CD4-positive, alpha-beta T cell treated with Interleukin-12 subunit alpha and Interleukin-12 subunit beta, for 1 hour (primary cell): ENCODE measurements at regions not wholly inside any gene's neighbourhood (a gene's known extent, or its start where the extent isn't known, plus 50 kb on each side); places are given as distances from the start of the nearest gene placed in this dataset.
"Not testable (repeated sequence)": the region's sequence is repeated elsewhere in the genome, so short reads cannot be mapped to it uniquely, and the experiment has no call there.

ENCODE experiments used
- DNase-seq: peaks from one replicate; pipeline ENCODE4 v3.0.0-alpha.2; 2020

DNA sequence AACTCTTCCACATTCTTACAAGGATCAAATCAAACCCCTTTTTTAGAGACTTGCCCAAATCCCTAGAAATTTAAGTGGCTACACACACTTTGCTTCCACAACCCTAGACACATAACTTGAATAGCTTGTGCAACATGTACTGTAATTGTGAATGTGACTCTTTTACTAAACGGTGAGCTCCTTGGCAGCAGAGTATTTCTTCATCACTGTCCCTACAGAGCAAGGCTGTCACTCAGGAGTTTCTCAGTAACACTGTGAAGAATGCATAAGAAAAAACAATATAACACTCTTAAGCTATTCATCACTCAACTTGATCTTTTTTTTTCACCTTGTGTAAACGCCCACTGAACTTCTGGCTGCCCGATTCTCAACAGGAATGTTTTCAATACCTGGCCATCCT lies 53.8 kb upstream of the ADAMTS18 start:
- no peak for DNase-seq

GRCh38 chr16:77491091-77491490 lies 56.3 kb upstream of the ADAMTS18 start:
- DNase-seq = no peak

GRCh38 chr16:77496934-77497333 lies 62.1 kb upstream of the ADAMTS18 start:
- DNase-seq = no peak

GRCh38 chr16:77499373-77500285 lies 64.8 kb upstream of the ADAMTS18 start:
- no peak for DNase-seq

- no peak for DNase-seq
These were observed 65.4 kb upstream of the ADAMTS18 start for GRCh38 chr16:77500286-77500598.

DNA sequence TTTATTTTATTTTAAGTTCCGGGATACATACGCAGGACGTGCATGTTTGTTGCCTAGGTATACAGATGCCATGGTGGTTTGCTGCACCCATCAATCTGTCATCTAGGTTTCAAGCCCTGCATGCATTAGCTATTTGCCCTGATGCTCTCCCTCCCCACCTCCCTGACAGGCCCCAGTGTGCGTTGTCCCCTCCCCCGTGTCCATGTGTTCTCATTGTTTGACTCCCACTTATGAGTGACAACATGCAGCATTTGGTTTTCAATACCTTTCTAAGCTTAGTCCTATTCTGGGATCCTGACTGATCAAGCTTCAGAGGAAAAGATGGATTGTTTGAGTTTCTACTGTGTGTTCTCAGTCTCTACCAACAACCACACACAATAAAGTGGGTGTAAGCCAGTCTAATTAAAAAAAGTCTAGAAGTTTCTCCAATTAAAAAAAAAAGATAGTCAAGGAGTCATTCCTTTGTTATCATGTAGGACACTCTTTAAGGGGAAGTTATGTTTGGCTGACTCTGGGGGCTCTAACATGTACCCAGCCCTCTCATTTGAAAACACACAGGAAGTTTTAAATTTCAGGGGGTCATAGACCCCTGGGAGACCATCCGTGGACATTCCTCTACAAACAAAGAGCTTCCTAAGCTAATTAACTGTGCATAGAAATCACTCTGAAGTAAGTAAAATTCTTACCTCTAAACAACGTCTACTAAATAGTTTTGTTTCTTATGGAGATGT lies 66.3 kb upstream of the ADAMTS18 start:
- no peak for DNase-seq

DNA sequence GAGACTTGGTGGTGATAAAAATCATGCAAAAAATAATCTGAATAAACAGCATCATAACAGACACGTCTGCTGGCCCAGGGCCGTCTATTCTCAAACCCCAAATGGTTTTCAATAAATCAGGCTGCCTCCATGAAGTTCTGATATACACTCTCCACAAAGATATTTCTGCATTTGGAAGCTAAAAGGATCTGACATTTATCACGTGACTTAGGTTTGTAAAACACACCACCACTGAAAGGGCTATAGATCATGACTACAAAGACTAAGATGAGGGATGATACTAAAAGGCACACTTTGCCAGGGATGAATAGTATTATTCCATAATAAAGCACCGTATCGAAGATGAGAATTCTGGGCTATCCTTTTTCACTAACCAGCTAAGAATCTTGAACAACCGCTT lies 67.6 kb upstream of the ADAMTS18 start:
- DNase-seq = no peak

DNA sequence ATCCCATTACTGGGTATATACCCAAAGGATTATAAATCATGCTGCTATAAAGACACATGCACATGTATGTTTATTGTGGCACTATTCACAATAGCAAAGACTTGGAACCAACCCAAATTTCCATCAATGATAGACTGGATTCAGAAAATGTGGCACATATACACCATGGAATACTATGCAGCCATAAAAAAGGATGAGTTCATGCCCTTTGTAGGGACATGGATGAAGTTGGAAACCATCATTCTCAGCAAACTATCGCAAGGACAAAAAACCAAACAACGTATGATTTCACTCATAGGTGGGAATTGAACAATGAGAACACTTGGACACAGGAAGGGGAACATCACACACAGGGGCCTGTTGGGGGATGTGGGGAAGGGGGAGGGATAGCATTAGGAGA lies 71.7 kb upstream of the ADAMTS18 start:
- DNase-seq = not testable (repeated sequence)

DNA sequence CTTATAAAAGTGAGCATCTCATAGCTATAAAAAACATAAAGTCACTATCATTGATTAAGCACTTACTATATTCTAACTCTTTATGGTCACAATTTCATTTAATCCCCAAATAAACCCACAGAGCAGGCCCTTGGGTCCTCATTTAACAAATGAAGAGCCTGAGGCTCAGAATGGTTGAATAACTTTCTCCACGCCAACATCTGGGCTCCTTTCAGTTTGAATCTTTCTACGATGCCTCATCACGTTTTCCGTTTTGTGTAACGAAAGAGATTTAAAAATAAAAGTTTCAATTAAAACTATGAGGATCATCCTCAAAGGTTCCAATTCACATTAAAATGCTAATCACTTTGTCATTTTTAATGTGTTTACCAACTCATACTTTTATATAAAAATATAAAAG lies 74.2 kb upstream of the ADAMTS18 start:
- no peak for DNase-seq

GRCh38 chr16:77509796-77510195 lies 75.0 kb upstream of the ADAMTS18 start:
- no peak for DNase-seq

GRCh38 chr16:77511053-77511452 lies 76.2 kb upstream of the ADAMTS18 start:
- DNase-seq = no peak

GRCh38 chr16:77514500-77515220 lies 79.8 kb upstream of the ADAMTS18 start:
- DNase-seq = no peak

- DNase-seq = not testable (repeated sequence)
These were observed 90.4 kb upstream of the ADAMTS18 start for GRCh38 chr16:77525226-77525625.

GRCh38 chr16:77531752-77532151 lies 96.9 kb upstream of the ADAMTS18 start:
- no peak for DNase-seq

GRCh38 chr16:77536809-77537208 lies 102.0 kb upstream of the ADAMTS18 start:
- DNase-seq = no peak

DNA sequence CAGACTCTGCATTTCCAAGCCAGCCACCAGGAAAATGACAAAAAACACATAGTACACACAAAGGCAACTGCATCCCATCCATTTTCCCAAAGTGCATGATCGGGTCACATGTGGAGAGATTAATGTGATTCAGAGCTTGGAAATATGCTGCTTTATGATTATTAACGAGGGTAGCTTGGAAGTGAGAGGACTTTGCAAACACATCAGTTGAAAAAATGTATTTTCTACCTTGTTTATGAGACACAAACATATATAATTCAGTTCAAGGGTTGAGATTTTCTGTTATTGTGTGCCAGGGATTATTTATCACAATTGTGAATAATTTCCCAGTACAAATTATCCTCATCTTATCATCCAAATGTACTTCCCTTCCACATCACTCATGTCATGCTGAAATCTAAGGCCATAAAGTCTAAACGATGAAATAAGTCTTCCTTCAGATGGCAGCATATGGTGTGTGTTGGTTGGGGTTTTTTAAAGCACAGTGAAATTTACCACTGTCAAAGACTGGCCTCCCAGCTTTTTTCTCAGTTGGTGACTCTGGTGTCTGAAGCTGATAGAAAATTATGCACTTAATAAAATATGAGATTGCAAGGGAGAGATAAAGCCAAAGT lies 104.7 kb upstream of the ADAMTS18 start:
- no peak for DNase-seq

- DNase-seq = no peak
These were observed 105.8 kb upstream of the ADAMTS18 start for GRCh38 chr16:77540646-77541045.

DNA sequence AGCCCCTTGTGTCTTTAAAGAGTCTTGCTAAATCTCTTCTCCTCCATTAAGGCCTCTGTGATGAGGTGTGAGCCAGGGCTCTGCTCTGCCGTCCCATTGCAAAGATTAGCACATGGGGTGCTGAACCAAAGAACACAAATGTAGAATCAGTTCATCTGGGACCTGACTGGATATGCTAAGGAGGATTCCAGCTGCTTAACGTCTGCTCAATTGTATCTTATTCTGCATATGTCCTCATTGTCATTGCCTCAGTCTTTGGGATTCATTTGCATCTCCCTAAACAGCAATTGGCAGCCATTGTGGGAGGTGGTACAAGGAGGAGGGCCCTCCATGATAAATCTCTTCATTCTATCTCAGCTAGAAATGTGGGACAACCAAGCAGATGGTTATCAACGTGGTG lies 106.3 kb upstream of the ADAMTS18 start:
- no peak for DNase-seq

DNA sequence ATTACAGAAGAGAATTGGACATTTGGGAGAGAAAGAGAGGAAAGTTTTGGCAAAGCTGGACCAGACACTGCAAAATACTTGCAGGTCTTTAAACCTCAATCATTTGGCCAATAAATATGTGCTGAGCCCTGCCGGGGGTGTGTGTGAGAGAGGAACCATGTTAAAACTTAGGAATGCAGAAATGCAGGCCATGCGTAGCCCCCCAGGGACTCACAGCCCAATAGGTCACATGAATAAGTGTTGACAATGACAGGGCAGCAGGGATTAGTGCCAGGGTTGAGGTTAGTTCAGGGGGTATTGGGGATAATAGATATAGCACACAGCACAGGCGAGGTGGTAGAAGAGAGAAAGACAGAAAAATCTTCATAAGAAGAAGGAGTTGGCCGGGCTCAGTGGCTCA lies 113.3 kb upstream of the ADAMTS18 start:
- no peak for DNase-seq

- DNase-seq = no peak
These were observed 113.9 kb upstream of the ADAMTS18 start for GRCh38 chr16:77548766-77549165.

DNA sequence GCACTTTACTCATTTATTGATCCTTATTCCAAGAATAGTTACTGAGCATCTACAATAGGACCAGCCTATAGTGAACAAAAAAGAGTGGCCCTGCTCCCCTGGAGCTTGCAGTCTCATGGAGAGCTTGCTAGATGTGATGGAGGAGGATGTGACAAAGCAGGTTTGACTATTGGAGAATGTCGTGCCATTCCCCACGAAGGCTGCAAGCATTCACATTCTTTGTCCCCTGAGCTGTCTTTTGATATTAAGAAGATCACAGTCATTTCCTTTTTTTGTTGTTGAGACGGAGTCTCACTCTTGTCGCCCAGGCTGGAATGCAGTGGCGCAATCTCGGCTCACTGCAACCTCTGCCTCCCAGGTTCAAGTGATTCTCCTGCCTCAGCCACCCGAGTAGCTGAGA lies 115.0 kb upstream of the ADAMTS18 start:
- no peak for DNase-seq

GRCh38 chr16:77551357-77551756 lies 116.5 kb upstream of the ADAMTS18 start:
- no peak for DNase-seq

GRCh38 chr16:77553130-77553529 lies 118.3 kb upstream of the ADAMTS18 start:
- DNase-seq = no peak
